Heart right ventricle (tissue), 16 donors: ENCODE measurements at regions not wholly inside any gene's neighbourhood (a gene's known extent, or its start where the extent isn't known, plus 50 kb on each side); places are given as distances from the start of the nearest gene placed in this dataset.

Experiments
- ATAC-seq, 8 donors: fragments of 200-7000 bp; cut with Tn5 transposase; one replicate each; pipeline ENCODE4 v1.9.1; 2020; ENCODE audit warnings: mild to moderate bottlenecking in 8 of 8, moderate library complexity in 8 of 8, moderate number of reproducible peaks in 1 of 8
- DNase-seq, 2 donors: peaks; one replicate each; pipeline ENCODE4 v3.0.0-alpha.2; 2020
- H3K27ac ChIP-seq, 10 donors: fragments of 200-600 bp; sonication (generic) in 2 of 10; one replicate each; pipeline versions ENCODE4 v1.5.0 to v1.8.0; 2020 to 2022; ENCODE audit warnings: mild to moderate bottlenecking in 3 of 10
- H3K27me3 ChIP-seq, 7 donors: fragments of 200-600 bp; one replicate each; pipeline ENCODE4 v1.8.0; 2021 to 2022; ENCODE audit warnings: mild to moderate bottlenecking in 2 of 7
- H3K36me3 ChIP-seq, 9 donors: fragments of 200-600 bp; sonication (generic) in 1 of 9; one replicate each; pipeline versions ENCODE4 v1.5.0 to v1.8.0; 2020 to 2022; ENCODE audit warnings: mild to moderate bottlenecking in 2 of 9
- H3K4me1 ChIP-seq, 9 donors: fragments of 200-600 bp; sonication (generic) in 1 of 9; one replicate each; pipeline versions ENCODE4 v1.5.0 to v1.8.0; 2020 to 2022; ENCODE audit warnings: mild to moderate bottlenecking in 4 of 9
- H3K4me3 ChIP-seq, 10 donors: fragments of 200-600 bp; sonication (generic) in 2 of 10; one replicate each; pipeline versions ENCODE4 v1.5.0 to v1.8.0; 2020 to 2022; ENCODE audit warnings: mild to moderate bottlenecking in 7 of 10, moderate library complexity in 2 of 10
- H3K9me3 ChIP-seq, 11 donors: fragments of 200-600 bp in 10 of 11; sonication (generic) in 2 of 11; one replicate each; pipeline versions ENCODE4 v1.5.0 to v1.8.0; 2013 to 2022; ENCODE audit warnings: mild to moderate bottlenecking in 2 of 11, control low read depth in 1 of 11, moderate library complexity in 1 of 11
- CTCF ChIP-seq, 9 donors: fragments of 200-600 bp; sonication (generic) in 2 of 9; IDR thresholded peaks; one replicate each; pipeline versions ENCODE4 v1.5.0 to v1.8.0; 2021 to 2022; ENCODE audit warnings: antibody characterized with exemption in 9 of 9, mild to moderate bottlenecking in 5 of 9, moderate library complexity in 1 of 9
- WGBS, 2 donors: extraction: QIAGEN DNeasy Blood & Tissue Kit; methylation state at CpG; one replicate each; pipeline ENCODE4 v1.1.7; 2013; ENCODE audit warnings: inconsistent platforms in 1 of 2; 5-methylcytosine and 5-hydroxymethylcytosine counted together
- intact Hi-C, 10 donors: fragments of 100-400 bp; cut with DNase I; formaldehyde crosslinking; loops; one replicate each; pipeline versions ENCODE4 v1.11.1 to v1.14.2; 2022
- donor health status: Arrhythmogenic right ventricular cardiomyopathy.
- donor health status: ischemic (EF 13 %, LVEDD 7.1; RV severe dilation, severe dysfunction).
- donor health status: healthy with polysubstance abuse.
- donor health status: DM: no; HTN: yes; CAD: no.
- donor health status: DM: no; HTN: no; CAD: no.
- donor health status: ischemic (EF 25% LVEDD 6.9; RV normal size, moderate dysfunction).
- donor health status: ischemic (EF 25% LVEDD 5.7; RV mildly dilated, moderate dysfunction).
- donor health status: healthy.
- donor health status: DM: yes; HTN: yes; CAD: no.
- donor health status: Ischemic cardiomyopathy.
- donor health status: ischemic (EF 35%, LVEDD 5.7; RV mildly dilated, moderate dysfunction).
- donor health status: nonischemic (EF 11% LVEDD 7.7; RV severe dilation, severe dysfunction).
- donor health status: DM: yes; HTN: yes; CAD: no.
- donor health status: PGD.
- donor health status: ischemic (EF 29% LVEDD 5.4; RV normal size, mild dysfunction).
- donor health status: nonischemic (EF 23%, LVEDD 6.1; RV moderate dilation, normal function).

- no peak for DNase-seq
- H3K27ac ChIP-seq: no peak overlapping the region
- intact Hi-C loops: loop anchor here in 3 of 10 donors (10.0 kb wide), 3 partner anchors 67 to 207 kb away; partner anchors contain the start of gene ROCK1 (in 1 of the 3)
- ATAC-seq: no peak
- H3K36me3 ChIP-seq: no peaks in the 10 kb centered on the region
- TF ChIP-seq CTCF (IDR thresholded peaks at IDR 0.05): no peak
- WGBS, 2 donors: 74 to 76% methylated on average over 3 of the region's 3 CpGs
- H3K9me3 ChIP-seq: no peaks in the 10 kb centered on the region
- no peaks in the 10 kb centered on the region for H3K27me3 ChIP-seq
- H3K4me3 ChIP-seq: no peak overlapping the region
- peaks cover 0 to 5% (median 0%) of the 10 kb centered on the region in 9 donors for H3K4me1 ChIP-seq
Observed at GRCh38 chr18:21181766-21182165, 60.3 kb upstream of the GREB1L start.

- H3K27me3 ChIP-seq: peaks cover 0 to 3% (median 0%) of the 10 kb centered on the region in 7 donors
- no peak overlapping the region for H3K27ac ChIP-seq
- ATAC-seq (no peak), DNase-seq (no peak)
- H3K36me3 ChIP-seq: no peaks in the 10 kb centered on the region
- intact Hi-C loops: loop anchor here in 3 of 10 donors (10.0 kb wide), 3 partner anchors 69 to 209 kb away; partner anchors contain the start of gene ROCK1 (in 1 of the 3)
- TF ChIP-seq CTCF (IDR thresholded peaks at IDR 0.05): no peak
- H3K4me1 ChIP-seq: peaks cover 0 to 5% (median 0%) of the 10 kb centered on the region in 9 donors
- no peaks in the 10 kb centered on the region for H3K9me3 ChIP-seq
- WGBS, 2 donors: 75 to 81% methylated on average over 3 of the region's 3 CpGs
- H3K4me3 ChIP-seq: no peak overlapping the region
Observed at GRCh38 chr18:21183670-21184069, 58.4 kb upstream of the GREB1L start.

DNA sequence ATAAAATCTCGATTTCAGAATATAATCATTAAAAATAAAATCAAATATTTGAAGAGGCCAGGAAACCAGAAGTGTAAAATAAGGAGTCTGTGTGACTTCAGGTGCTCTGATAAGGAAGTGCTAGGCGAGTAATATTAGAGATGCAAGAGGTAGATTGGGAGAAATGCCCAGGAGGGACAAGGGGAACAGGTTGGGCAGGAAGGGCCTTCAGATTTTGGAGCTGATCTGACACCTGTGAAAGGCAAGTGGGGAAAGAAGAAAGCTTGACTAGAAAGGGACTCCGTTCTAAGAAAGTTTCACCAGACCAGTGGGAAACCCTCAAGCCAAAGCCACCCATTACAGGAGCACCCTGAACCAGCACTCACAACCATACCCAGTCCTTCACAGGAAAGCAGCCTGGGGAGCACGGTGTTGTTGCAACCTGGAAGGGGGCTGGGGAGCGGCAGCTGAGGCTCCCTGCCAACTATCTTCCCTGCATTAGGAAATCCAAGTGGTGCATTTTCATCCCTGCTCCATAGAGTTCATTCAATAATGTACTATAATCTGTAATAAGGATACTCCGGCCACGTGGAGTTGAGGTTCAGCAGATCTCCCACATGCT is 57.5 kb upstream of the GREB1L start:
- no peaks in the 10 kb centered on the region for H3K36me3 ChIP-seq
- H3K9me3 ChIP-seq: no peaks in the 10 kb centered on the region
- ATAC-seq (no peak), DNase-seq (no peak)
- no peak overlapping the region for H3K27ac ChIP-seq
- peaks cover 0 to 5% (median 0%) of the 10 kb centered on the region in 9 donors for H3K4me1 ChIP-seq
- no peak overlapping the region for H3K4me3 ChIP-seq
- intact Hi-C loops: loop anchor here in 3 of 10 donors (10.0 kb wide), 3 partner anchors 70 to 210 kb away; partner anchors contain the start of gene ROCK1 (in 1 of the 3)
- peaks cover 0 to 3% (median 0%) of the 10 kb centered on the region in 7 donors for H3K27me3 ChIP-seq
- TF ChIP-seq CTCF (IDR thresholded peaks at IDR 0.05): no peak
- 71 to 77% methylated on average over 7 of the region's 7 CpGs for WGBS, 2 donors

DNA sequence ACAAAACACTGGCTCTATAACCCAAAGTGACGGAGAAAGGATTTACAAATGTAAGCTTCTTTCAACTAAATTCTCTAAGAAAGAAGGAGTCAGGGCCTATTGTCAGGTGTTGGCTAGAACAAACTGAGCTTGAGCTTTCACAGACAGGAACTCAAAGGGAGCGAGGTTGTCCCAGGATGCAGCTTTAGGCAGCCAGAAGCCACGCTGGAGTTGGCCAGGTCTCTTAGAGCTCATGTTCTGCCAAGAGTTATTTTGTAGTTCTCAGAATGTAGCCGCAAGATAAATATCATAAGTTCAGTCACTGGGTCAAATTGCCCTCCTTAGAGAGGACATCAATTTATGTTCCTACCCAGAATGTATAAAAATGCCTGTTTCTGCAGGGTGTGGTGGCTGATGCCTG is 54.1 kb upstream of the GREB1L start:
- Histone ChIP-seq H3K36me3 (no peaks in the 10 kb centered on the region), H3K4me3 (no peak overlapping the region), H3K4me1 (no peaks in the 10 kb centered on the region), H3K27ac (no peak overlapping the region), H3K9me3 (no peaks in the 10 kb centered on the region), H3K27me3 (peaks cover 0 to 3% (median 0%) of the 10 kb centered on the region in 7 donors)
- intact Hi-C loops: loop anchor here in 3 of 10 donors (10.0 kb wide), 3 partner anchors 73 to 213 kb away; partner anchors contain the start of gene ROCK1 (in 1 of the 3)
- ATAC-seq (peak in 3 of 8 donors; percentile 55 to 73 (median 56)), DNase-seq (peak in 1 of 2 donors; percentile 18)
- no peak for TF ChIP-seq CTCF (IDR thresholded peaks at IDR 0.05)
- WGBS, 2 donors: 48 to 52% methylated on average over 4 of the region's 4 CpGs
